Parathyroid adenoma (tissue), 2 donors: ENCODE measurements at regions not wholly inside any gene's neighbourhood (a gene's known extent, or its start where the extent isn't known, plus 50 kb on each side); places are given as distances from the start of the nearest gene placed in this dataset.

ENCODE experiments used
- H2AFZ ChIP-seq: fragments of 300-600 bp; sonication (generic); one replicate; pipeline ENCODE4 v1.7.0; 2017; ENCODE audit warnings: antibody characterized with exemption, mild to moderate bottlenecking
- H3K27ac ChIP-seq: fragments of 300-600 bp; sonication (generic); one replicate; pipeline ENCODE4 v1.7.0; 2017
- H3K27me3 ChIP-seq: fragments of 300-600 bp; sonication (generic); one replicate; pipeline ENCODE4 v1.7.0; 2017; ENCODE audit warnings: low read length; ENCODE audit not compliant: control insufficient read depth, insufficient read depth
- H3K36me3 ChIP-seq: fragments of 300-600 bp; sonication (generic); one replicate; pipeline ENCODE4 v1.7.0; 2017; ENCODE audit warnings: low read length; ENCODE audit not compliant: control insufficient read depth, insufficient read depth
- H3K4me1 ChIP-seq: fragments of 300-600 bp; sonication (generic); one replicate; pipeline ENCODE4 v1.7.0; 2017; ENCODE audit warnings: control low read depth
- H3K4me2 ChIP-seq: fragments of 300-600 bp; sonication (generic); one replicate; pipeline ENCODE4 v1.7.0; 2017; ENCODE audit warnings: low read length
- H3K4me3 ChIP-seq: fragments of 300-600 bp; sonication (generic); one replicate; pipeline ENCODE4 v1.7.0; 2017; ENCODE audit warnings: low read depth, low read length
- H3K79me2 ChIP-seq: fragments of 300-600 bp; sonication (generic); one replicate; pipeline ENCODE4 v1.7.0; 2017; ENCODE audit warnings: control low read depth
- H3K9ac ChIP-seq: fragments of 300-600 bp; sonication (generic); one replicate; pipeline ENCODE4 v1.7.0; 2017; ENCODE audit warnings: mild to moderate bottlenecking
- H3K9me3 ChIP-seq: fragments of 300-600 bp; sonication (generic); one replicate; pipeline ENCODE4 v1.7.0; 2017; ENCODE audit warnings: low read length; ENCODE audit not compliant: control insufficient read depth
- CTCF ChIP-seq: fragments of 300-600 bp; sonication (generic); IDR thresholded peaks from one replicate; pipeline ENCODE4 v1.7.0; 2017; ENCODE audit warnings: antibody characterized with exemption, mild to moderate bottlenecking
- donor health status: primary hyperparathyroidism.

- H3K36me3 ChIP-seq = no peaks in the 10 kb centered on the region
- no peak for TF ChIP-seq CTCF
- no peak overlapping the region for H3K27ac ChIP-seq
- no peak overlapping the region for H2AFZ ChIP-seq
- H3K4me1 ChIP-seq = no peaks in the 10 kb centered on the region
- H3K9ac ChIP-seq = no peak overlapping the region
- H3K9me3 ChIP-seq = no peaks in the 10 kb centered on the region
- H3K4me3 ChIP-seq = no peak overlapping the region
- H3K27me3 ChIP-seq = peaks cover 3% of the 10 kb centered on the region
- H3K4me2 ChIP-seq = no peak overlapping the region
- no peaks in the 10 kb centered on the region for H3K79me2 ChIP-seq
Observed at GRCh38 chr17:72346306-72346705, 225.5 kb downstream of the SOX9 start.

- no peak overlapping the region for H2AFZ ChIP-seq
- H3K9ac ChIP-seq = no peak overlapping the region
- no peak overlapping the region for H3K4me2 ChIP-seq
- no peaks in the 10 kb centered on the region for H3K36me3 ChIP-seq
- H3K27me3 ChIP-seq = no peaks in the 10 kb centered on the region
- TF ChIP-seq CTCF = no peak
- H3K79me2 ChIP-seq = no peaks in the 10 kb centered on the region
- H3K4me3 ChIP-seq = no peak overlapping the region
- no peak overlapping the region for H3K27ac ChIP-seq
- H3K9me3 ChIP-seq = no peaks in the 10 kb centered on the region
- H3K4me1 ChIP-seq = no peaks in the 10 kb centered on the region
Observed at GRCh38 chr17:72349011-72349410, 228.2 kb downstream of the SOX9 start.

DNA sequence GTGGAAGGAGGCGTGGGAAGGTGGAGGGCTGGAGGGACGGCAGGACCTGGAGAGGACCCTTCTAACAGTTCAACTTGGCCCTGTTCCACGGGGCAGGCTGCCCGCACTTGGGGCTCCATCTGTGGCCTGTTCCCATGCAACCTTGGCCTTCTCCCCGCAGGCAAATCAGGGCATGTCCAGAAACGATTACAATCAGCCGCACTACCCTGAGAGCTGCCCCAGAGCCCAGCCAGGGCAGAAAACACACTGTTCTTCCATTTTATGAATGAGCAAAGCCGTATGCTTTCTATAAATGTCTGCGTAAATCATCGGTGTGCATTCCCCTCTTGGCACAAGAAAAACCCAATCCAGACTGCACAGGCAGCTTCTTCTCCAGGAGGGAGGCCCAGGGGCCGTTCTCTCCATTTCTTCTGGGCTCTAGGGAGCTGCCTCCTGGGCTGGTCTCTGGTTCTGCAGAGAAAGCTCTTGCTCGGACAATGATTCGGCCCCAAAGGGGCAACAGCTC lies 228.7 kb downstream of the SOX9 start:
- no peak for TF ChIP-seq CTCF
- no peak overlapping the region for H3K27ac ChIP-seq

DNA sequence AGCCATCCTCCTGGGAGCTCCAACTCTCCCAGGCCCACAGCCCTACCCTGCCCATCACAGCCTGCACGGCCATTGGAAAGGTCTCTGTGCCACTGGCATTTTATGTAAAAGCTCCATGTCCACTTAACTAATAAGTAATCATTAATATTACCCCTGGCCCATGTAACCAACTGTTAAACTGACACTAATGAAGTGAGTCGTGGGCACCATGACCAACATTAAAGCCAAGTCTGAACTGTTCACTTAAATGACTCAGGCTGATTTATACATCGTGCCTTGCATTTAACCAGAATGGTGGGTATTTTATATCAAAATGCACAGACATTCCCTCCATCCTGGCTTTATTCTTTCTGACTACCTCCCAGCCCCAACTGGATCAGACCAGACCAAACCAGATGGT lies 229.3 kb downstream of the SOX9 start:
- TF ChIP-seq CTCF = no peak
- H3K4me3 ChIP-seq = no peak overlapping the region

More for the DNA sequence above, 228.7 kb downstream of the SOX9 start:
- H3K4me1 ChIP-seq = no peaks in the 10 kb centered on the region
- H3K4me2 ChIP-seq = no peak overlapping the region
- no peaks in the 10 kb centered on the region for H3K79me2 ChIP-seq
- no peaks in the 10 kb centered on the region for H3K27me3 ChIP-seq
- H3K36me3 ChIP-seq = no peaks in the 10 kb centered on the region
- H3K9me3 ChIP-seq = no peaks in the 10 kb centered on the region
- no peak overlapping the region for H3K4me3 ChIP-seq
- H2AFZ ChIP-seq = no peak overlapping the region
- H3K9ac ChIP-seq = no peak overlapping the region

GRCh38 chr17:72351365-72351764 lies 230.5 kb downstream of the SOX9 start:
- Histone ChIP-seq H3K9ac (no peak overlapping the region), H3K4me3 (no peak overlapping the region), H3K9me3 (no peaks in the 10 kb centered on the region), H3K36me3 (no peaks in the 10 kb centered on the region), H3K27ac (no peak overlapping the region), H3K4me1 (no peaks in the 10 kb centered on the region), H3K79me2 (no peaks in the 10 kb centered on the region), H3K4me2 (no peak overlapping the region), H2AFZ (no peak overlapping the region), H3K27me3 (no peaks in the 10 kb centered on the region)
- TF ChIP-seq CTCF = no peak

More for the DNA sequence above, 229.3 kb downstream of the SOX9 start:
- no peak overlapping the region for H3K4me2 ChIP-seq
- H3K36me3 ChIP-seq = no peaks in the 10 kb centered on the region
- no peaks in the 10 kb centered on the region for H3K27me3 ChIP-seq
- no peak overlapping the region for H3K27ac ChIP-seq
- no peak overlapping the region for H2AFZ ChIP-seq
- H3K79me2 ChIP-seq = no peaks in the 10 kb centered on the region
- H3K9ac ChIP-seq = no peak overlapping the region
- H3K9me3 ChIP-seq = no peaks in the 10 kb centered on the region
- H3K4me1 ChIP-seq = no peaks in the 10 kb centered on the region
